ENCODE measurements at regions not wholly inside any gene's neighbourhood (a gene's known extent, or its start where the extent isn't known, plus 50 kb on each side); places are given as distances from the start of the nearest gene placed in this dataset.
"Not testable (repeated sequence)": the region's sequence is repeated elsewhere in the genome, so short reads cannot be mapped to it uniquely, and the experiment has no call there.

DNA sequence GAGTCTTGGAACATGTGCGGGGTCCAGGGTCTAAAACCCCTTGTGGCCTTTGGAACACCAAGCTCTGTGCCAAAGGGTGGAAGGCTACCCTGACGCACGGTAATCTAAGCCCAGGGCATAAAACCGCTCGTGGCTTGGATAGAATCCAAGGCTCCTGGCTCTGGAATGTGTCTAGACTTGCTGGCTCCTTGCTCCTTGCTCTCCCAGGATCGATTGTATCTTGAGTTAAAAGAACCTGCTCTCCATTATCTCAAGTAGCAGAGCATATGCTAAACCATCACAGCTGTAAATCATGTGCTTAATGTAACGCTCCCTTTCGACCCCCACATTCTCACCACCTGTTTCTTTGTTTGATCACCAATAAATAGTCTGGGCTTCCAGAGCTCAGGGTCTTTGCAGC, 50.3 kb downstream of the TLCD4 start:
- not testable (repeated sequence) for DNase-seq

DNA sequence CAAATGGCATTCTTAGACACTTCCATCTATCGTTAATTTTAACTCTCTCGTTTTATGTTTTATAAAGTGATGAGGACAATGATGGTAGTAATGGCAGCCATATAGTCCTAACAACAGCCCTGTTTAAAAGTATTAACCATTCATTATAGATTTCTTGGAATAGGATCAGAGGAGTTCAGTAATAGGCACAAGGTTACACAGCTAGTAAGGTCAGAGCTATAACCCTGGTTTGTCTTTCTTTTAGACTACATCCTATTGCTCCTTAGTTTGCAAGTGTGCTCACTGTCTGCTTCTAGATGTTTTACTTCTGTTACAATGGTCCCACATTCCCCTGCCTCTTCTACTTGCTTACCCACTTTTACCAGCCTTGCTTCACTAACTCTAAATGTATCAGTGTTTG, 50.9 kb downstream of the TLCD4 start:
- no peak for DNase-seq

DNA sequence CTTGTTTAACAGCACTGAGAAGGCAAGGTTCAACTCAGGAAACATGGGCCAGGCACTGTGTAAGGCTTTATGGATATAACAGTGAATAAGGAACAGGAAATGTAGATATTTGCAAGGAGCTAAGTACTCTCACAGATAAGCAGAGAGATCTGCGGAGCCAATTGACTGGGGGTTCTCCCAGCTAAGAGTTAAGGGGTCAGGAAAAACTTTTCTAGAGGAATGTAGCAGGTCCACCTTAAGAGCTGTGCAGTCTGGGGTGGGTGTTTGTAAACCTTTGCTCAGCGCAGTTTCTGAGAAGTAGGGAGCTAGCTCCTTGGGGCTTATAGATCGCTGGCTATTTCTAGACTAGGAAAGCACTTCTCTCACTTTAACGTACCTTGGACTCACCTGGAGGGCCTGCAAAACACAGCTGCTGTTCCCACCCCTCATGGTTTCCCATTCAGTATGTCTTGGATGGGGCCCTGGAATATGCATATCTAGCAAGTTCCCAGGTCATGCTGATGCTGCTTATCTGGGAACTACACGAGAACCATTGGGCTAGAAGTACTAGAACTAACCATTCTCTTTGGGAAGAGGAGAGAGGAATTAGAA, 51.7 kb downstream of the TLCD4 start:
- DNase-seq, result no peak

DNA sequence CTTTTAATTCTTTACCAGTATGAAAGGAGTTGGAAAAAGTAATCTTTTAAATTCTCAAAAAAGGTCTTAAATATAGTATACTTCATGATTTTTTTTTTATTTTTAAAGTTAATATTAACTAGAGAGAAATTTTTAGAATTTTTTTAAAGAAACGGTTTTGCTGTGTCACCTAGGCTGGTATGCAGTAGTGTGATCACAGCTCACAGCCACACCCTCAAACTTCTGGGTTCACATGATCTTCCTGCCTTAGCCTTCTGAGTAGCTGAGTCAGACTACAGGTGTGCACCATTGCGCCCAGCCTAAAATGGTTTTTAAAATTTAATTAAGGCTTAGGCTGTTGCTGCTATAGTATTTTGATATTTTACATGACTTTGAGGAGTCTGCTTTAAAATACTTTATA, 52.4 kb downstream of the TLCD4 start:
- DNase-seq, result no peak

DNA sequence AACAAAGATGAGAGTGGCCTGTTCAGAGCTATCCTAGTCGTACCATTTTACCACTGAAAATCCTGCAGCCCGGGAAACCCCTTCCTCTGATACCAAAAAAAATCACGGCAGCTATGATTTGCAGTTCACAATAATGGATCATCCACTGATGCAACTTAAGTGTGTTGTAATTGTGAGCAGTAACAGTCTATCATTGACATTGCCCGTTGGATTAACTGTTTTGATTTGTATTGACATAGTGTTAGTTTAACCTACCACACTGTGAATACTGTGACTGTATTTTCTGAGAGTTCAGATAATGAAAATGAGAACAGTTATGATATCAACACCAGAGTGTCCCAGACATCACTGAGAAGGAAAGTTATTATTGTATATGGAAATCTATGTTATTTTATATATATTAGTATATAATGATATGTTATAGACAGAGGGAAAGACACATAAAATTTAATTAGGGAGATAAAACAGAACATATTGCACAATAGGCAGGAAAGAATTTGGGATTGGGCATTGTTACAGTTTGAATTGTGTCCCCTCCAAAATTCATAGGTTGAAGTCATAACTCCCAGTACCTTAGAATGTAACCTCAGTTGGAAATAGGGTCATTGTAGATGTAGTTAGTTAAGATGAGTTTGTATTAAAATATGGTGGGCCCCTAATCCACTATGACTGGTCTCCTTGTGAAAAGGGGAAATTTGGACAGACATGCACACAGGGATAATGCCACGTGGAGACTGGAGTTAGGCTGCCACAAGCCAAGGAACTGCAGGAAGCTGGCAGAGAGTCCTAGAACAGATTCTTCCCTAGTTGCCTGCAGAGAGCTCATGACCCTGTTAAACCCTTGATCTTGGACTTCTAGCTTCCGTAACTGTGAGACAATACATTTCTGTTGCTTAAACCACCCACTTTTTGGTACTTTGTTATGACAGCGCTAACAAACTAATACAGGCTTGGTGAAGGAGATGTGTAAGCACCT, 54.4 kb downstream of the TLCD4 start:
- DNase-seq, result peak in 1 of 2 donors; percentile 10

DNA sequence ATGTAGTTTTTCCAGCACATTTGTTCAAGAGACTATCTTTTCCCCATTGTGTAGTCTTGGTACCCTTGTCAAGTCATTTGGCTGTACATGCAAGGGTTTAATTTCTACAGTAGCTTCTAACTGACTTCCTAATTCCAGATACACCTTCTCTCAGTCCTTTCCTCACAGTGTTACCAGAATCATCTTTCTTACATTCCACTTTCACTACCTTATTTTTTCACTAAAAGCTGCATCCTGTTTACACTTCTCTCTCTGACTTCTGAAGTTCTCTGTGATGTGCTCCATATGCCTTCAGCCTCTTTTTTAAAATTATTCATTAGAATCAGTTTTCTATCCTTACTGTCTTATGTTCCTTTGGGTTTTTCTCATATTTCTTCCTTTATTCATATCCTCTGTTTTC, 57.1 kb upstream of the RWDD3 start:
- no peak for DNase-seq

DNA sequence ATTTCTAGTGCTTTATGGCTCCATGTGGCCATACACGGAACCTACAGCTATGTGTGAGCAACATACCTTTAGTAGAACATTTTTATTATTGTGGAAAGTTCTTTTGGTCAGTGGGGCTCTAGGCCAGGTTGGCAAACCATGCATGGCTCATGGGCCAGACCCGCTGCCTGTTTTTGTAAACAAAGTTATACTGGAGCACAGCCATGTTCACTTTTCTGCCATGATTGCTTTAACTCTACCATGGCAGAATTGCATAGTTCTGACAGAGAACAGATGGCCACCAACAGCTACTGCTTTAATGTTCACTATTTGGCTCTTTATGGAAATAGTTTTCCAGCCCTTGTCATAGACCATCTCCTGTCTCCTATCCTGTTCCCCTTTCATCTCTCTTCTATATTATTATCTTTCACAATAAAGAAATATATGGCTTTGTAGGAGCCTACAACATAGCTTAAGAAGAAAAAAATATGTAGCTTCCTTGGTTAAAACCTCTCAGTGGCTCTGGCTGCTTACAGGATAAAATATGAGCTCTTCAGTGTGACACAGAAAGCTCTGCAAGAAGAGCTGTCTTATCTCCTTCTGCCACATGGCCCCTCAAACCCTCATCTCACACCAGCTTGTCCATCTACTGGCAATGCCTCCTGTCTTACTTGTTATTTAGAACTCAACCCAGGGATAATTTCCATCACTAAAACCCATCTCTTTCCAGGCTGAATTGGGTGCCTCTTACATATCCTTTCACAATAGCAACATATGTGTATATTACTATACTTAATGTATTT, 54.6 kb upstream of the RWDD3 start:
- no peak for DNase-seq

DNA sequence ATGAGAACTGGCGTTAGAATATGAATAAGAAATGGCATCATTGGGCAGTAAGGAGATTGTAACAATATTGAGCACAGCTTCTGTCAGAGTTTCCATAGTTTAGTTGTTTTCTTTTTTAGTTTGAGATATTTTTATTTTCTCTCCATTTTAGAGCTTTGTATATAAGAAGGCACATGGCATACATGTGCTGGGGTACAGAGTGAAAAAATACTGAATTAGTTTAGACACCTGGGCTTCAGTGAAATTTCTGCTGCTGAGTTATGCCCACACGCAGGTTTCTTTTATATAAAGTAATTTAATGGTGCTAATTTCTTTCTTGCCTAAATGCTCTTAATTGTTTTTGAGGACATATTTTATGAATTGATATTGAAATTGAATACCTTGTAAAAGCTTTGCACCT, 53.6 kb upstream of the RWDD3 start:
- DNase-seq, result no peak

DNA sequence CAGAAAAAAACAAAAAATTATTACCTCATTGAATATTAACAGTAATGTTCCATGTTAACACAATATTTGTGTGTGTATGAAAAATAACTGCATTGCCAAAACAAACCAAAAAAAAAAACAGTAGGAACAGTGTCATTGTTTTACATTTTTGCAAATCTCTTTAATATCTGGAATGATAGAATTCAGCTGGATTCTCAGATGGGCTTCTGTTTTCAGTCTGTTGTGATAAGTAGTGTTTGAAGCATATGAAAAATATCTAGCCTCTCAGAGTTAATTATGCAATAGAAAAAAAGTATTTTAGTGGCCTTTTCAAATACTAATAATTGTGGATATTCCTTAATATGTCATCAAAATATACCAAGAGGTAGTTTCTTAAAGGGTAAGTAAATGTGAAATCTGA, 52.9 kb upstream of the RWDD3 start:
- DNase-seq, result no peak

DNA sequence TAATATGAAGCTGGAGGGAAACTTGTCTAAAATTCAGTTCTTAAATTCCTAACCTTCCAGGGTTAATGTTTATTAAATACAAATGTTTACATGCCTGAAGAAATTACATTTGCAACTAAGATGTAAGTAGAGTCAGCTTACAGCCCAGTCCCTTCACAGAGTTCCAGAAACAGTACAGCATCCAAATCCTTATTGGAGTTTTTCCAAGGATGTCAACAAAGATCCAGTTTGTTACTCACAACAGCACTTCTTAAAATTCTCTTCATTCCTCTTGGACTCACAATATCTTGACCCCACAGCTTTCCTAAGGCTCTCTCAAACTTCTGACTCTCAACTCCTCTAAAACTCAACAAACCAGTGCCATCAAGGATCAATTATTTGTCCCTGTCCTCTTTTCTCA, 50.1 kb upstream of the RWDD3 start:
- DNase-seq, result peak in 1 of 2 donors; percentile 39

Data from hippocampal formation (tissue), 2 donors.